K562 (cell line): ENCODE measurements at regions not wholly inside any gene's neighbourhood (a gene's known extent, or its start where the extent isn't known, plus 50 kb on each side); places are given as distances from the start of the nearest gene placed in this dataset.

ENCODE experiments used
- ATAC-seq: fragments of 200-7000 bp; cut with Tn5 transposase; 3 replicates; pipeline ENCODE4 v1.9.1; 2020; ENCODE audit warnings: moderate library complexity
- BruUV-seq: library from RNA; stranded (reverse); fragments of 400-500 nt; replicated peaks from 2 replicates; lab custom pipeline; 2021; lab: Mats Ljungman, UMichigan
- CTCF ChIA-PET: fragments of 300-600 bp; formaldehyde crosslinking; extraction: SDS; loops from one replicate; lab custom pipeline; 2021; ENCODE audit warnings: low intra/inter-chr PET ratio; lab: Yijun Ruan, JAX
- POLR2A ChIA-PET: fragments of 300-600, 350-650 bp; sonication (Branson Sonifier 250); formaldehyde crosslinking; extraction: SDS; loops from one replicate; lab custom pipeline; 2021; ENCODE audit warnings: antibody characterized with exemption, inconsistent platforms; lab: Yijun Ruan, JAX
- DNase-seq, 4 experiments: peaks; one replicate each; pipeline versions ENCODE4 v3.0.0 to v3.0.0-alpha.2; 2011 to 2018; ENCODE audit warnings: low spot score in 3 of 4, mixed read lengths in 3 of 4; ENCODE audit errors: extremely low read depth in 1 of 4
- FAIRE-seq: peaks from 2 replicates; lab custom pipeline; 2011; peaks lifted over from hg19 to GRCh38; lab: Jason Lieb, UNC
- H2AFZ ChIP-seq: 2 replicates; pipeline ENCODE4 v1.6.0; 2011; ENCODE audit warnings: low read depth, low read length, control low read depth, inconsistent platforms
- H3K27ac ChIP-seq: fragments of 200-600 bp; 3 replicates; pipeline ENCODE4 v1.8.0; 2011; ENCODE audit warnings: low read depth, mild to moderate bottlenecking, control low read depth, inconsistent platforms, low read length, moderate library complexity, mixed read lengths; ENCODE audit errors: extremely low read depth
- H3K27me3 ChIP-seq, 2 experiments: fragments of 300-600 bp in 1 of 2; 2 replicates in 1 of 2; 3 replicates in 1 of 2; pipeline versions ENCODE4 v1.6.0 to v1.8.0; 2011; ENCODE audit warnings: inconsistent platforms in 2 of 2, low read length in 2 of 2, mild to moderate bottlenecking in 1 of 2, mixed read lengths in 1 of 2, moderate library complexity in 1 of 2; ENCODE audit not compliant: control insufficient read depth in 2 of 2, insufficient read depth in 2 of 2
- H3K36me3 ChIP-seq: fragments of 300-600 bp; 3 replicates; pipeline ENCODE4 v1.8.0; 2011; ENCODE audit warnings: mild to moderate bottlenecking, low read length, inconsistent platforms; ENCODE audit not compliant: control insufficient read depth, insufficient read depth
- H3K4me1 ChIP-seq, 2 experiments: fragments of 200-600 bp in 1 of 2; replicated peaks in 1 of 2; 2 replicates in 1 of 2; 3 replicates in 1 of 2; pipeline versions ENCODE4 v1.5.1 to v1.8.0; 2011; ENCODE audit warnings: inconsistent platforms in 2 of 2, low read length in 2 of 2, mild to moderate bottlenecking in 1 of 2, mixed read lengths in 1 of 2, moderate library complexity in 1 of 2; ENCODE audit not compliant: control insufficient read depth in 2 of 2, insufficient read depth in 2 of 2
- H3K4me2 ChIP-seq: 2 replicates; pipeline ENCODE4 v1.6.1; 2011; ENCODE audit warnings: low read length, control low read depth, inconsistent platforms, mixed read lengths; ENCODE audit not compliant: insufficient read depth
- H3K4me3 ChIP-seq: fragments of 200-600 bp; sonication (generic), shearing (Covaris generic); 2 replicates; pipeline ENCODE4 v1.5.1; 2016; ENCODE audit warnings: control low read depth, inconsistent platforms
- H3K79me2 ChIP-seq: fragments of 200-600 bp; 3 replicates; pipeline ENCODE4 v1.8.0; 2011; ENCODE audit warnings: low read length, inconsistent platforms; ENCODE audit not compliant: control insufficient read depth, insufficient read depth
- H3K9ac ChIP-seq, 2 experiments: 2 replicates each; pipeline versions ENCODE4 v1.6.0 to v1.6.1; 2011; ENCODE audit warnings: low read depth in 2 of 2, low read length in 2 of 2, control low read depth in 1 of 2, inconsistent platforms in 1 of 2, mild to moderate bottlenecking in 1 of 2, mixed read lengths in 1 of 2; ENCODE audit not compliant: insufficient read depth in 1 of 2
- H3K9me1 ChIP-seq: one replicate; pipeline ENCODE4 v1.6.0; 2011; ENCODE audit warnings: inconsistent platforms, mild to moderate bottlenecking, low read length, moderate library complexity; ENCODE audit not compliant: control insufficient read depth, insufficient read depth
- H3K9me3 ChIP-seq: replicated peaks from 2 replicates; pipeline ENCODE4 v1.5.1; 2011; ENCODE audit warnings: low read depth, low read length, inconsistent platforms; ENCODE audit not compliant: control insufficient read depth, insufficient read depth
- H4K20me1 ChIP-seq: replicated peaks from 2 replicates; pipeline ENCODE4 v1.6.1; 2011; ENCODE audit warnings: low read length, inconsistent platforms, mixed read lengths; ENCODE audit not compliant: control insufficient read depth, insufficient read depth
- CTCF ChIP-seq, 3 experiments: IDR thresholded peaks in 2 of 3; conservative IDR thresholded peaks in 1 of 3; 2 replicates each; pipeline ENCODE4 v1.5.1; 2011 to 2012; ENCODE audit warnings: low read length in 3 of 3, mild to moderate bottlenecking in 3 of 3, control low read depth in 2 of 3, improper control_type of control experiment in 1 of 3, inconsistent platforms in 1 of 3, low read depth in 1 of 3, mixed read lengths in 1 of 3, moderate library complexity in 1 of 3; ENCODE audit not compliant: insufficient read depth in 2 of 3
- MECOM ChIP-seq: fragments of 250-450 bp; sonication (Bioruptor Pico); IDR thresholded peaks from 2 replicates; pipeline ENCODE4 v1.8.0; 2022; ENCODE audit warnings: inconsistent platforms
- MLX ChIP-seq, 2 experiments: fragments of 450-650 bp in 1 of 2; sonication (generic) in 1 of 2; formaldehyde crosslinking; conservative IDR thresholded peaks; 2 replicates each; pipeline versions ENCODE4 v1.4.0 to v1.8.1; 2020 to 2022; ENCODE audit warnings: mild to moderate bottlenecking in 1 of 2, missing genetic modification reagents in 1 of 2
- RAD21 ChIP-seq, 2 experiments: fragments of 250-450 bp in 1 of 2; fragments of 450-650 bp in 1 of 2; sonication (Bioruptor Pico) in 1 of 2; formaldehyde crosslinking in 1 of 2; IDR thresholded peaks in 1 of 2; conservative IDR thresholded peaks in 1 of 2; 2 replicates each; pipeline versions ENCODE4 v1.4.0 to v1.8.0; 2020 to 2022; ENCODE audit warnings: mild to moderate bottlenecking in 2 of 2, moderate library complexity in 1 of 2
- RB1 ChIP-seq: fragments of 450-650 bp; IDR thresholded peaks from 2 replicates; pipeline ENCODE4 v1.6.1; 2017; ENCODE audit warnings: low read depth, mild to moderate bottlenecking
- REST ChIP-seq, 2 experiments: fragments of 450-650 bp; formaldehyde crosslinking in 1 of 2; IDR thresholded peaks; 2 replicates each; pipeline versions ENCODE4 v1.4.0 to v1.6.1; 2014 to 2020; ENCODE audit warnings: mild to moderate bottlenecking in 2 of 2, borderline replicate concordance in 1 of 2, low read depth in 1 of 2
- SMC3 ChIP-seq: conservative IDR thresholded peaks from 2 replicates; pipeline ENCODE4 v1.6.1; 2011; ENCODE audit warnings: low read depth, low read length, improper control_type of control experiment; ENCODE audit not compliant: insufficient read depth
- U2AF1 ChIP-seq: fragments of 200-400 bp; formaldehyde crosslinking; optimal IDR thresholded peaks from 2 replicates; pipeline ENCODE3; 2017; ENCODE audit warnings: mild to moderate bottlenecking, low read depth, low read length, moderate library complexity
- ZNF75A ChIP-seq: fragments of 450-650 bp; formaldehyde crosslinking; IDR thresholded peaks from 2 replicates; pipeline ENCODE4 v1.4.0; 2020; ENCODE audit warnings: mild to moderate bottlenecking
- WGBS: fragments of 100-300 bp; shearing (Covaris generic); methylation state at CpG from one replicate; pipeline ENCODE4 v1.1.6; 2016; ENCODE audit warnings: low coverage, mixed read lengths; ENCODE audit not compliant: insufficient coverage; ENCODE audit errors: missing lambda C conversion rate; 5-methylcytosine and 5-hydroxymethylcytosine counted together
- in situ Hi-C: fragments of 300-500 bp; cut with MboI; formaldehyde crosslinking; loops from 4 replicates; pipeline ENCODE4 v1.15.0; 2018; ENCODE audit warnings: inconsistent platforms, mixed read lengths
- intact Hi-C: fragments of 100-400 bp; cut with micrococcal nuclease; formaldehyde crosslinking; loops from 2 replicates; pipeline ENCODE4 v1.14.2; 2022

- ATAC-seq (peak; percentile 83), FAIRE-seq (peak; percentile 85), DNase-seq (peak; percentile 55 to 70 (median 64))
- BruUV-seq, result no TSS peak
- no peak overlapping the region for H3K9ac ChIP-seq
- H3K4me3 ChIP-seq, result no peak overlapping the region
- no peaks in the 10 kb centered on the region for H3K4me1 ChIP-seq
- no peaks in the 10 kb centered on the region for H4K20me1 ChIP-seq
- no peaks in the 10 kb centered on the region for H3K79me2 ChIP-seq
- H3K9me1 ChIP-seq, result no peaks in the 10 kb centered on the region
- H2AFZ ChIP-seq, result no peak overlapping the region
- intact Hi-C loops (loop anchor here (2.0 to 5.0 kb wide), 3 partner anchors 517 to 1447 kb away; no protein-coding TSS in a partner anchor), in situ Hi-C loops (loop anchor here (10.0 to 25.0 kb wide), 2 partner anchors 109 to 1212 kb away; partner anchors contain the start of gene PLPP3)
- H3K27me3 ChIP-seq, result no peaks in the 10 kb centered on the region
- H3K9me3 ChIP-seq, result no peaks in the 10 kb centered on the region
- CTCF ChIA-PET, result interaction anchor here (0.7 to 1.0 kb wide), 3 partner anchors 108 to 1039 kb away, joined by 3 to 7 read pairs (median 3); no protein-coding TSS in a partner anchor
- no peaks in the 10 kb centered on the region for H3K36me3 ChIP-seq
- WGBS, result 8% methylated on average over 4 of the region's 4 CpGs
- no peak overlapping the region for H3K4me2 ChIP-seq
- H3K27ac ChIP-seq, result no peak overlapping the region
- POLR2A ChIA-PET, result interaction anchor here (1.4 kb wide), 1 partner anchor 9 kb away, joined by 3 read pairs; no protein-coding TSS in a partner anchor
- TF ChIP-seq CTCF (IDR thresholded peaks at IDR 0.05 in 2 of 3, conservative IDR thresholded peaks at IDR 0.05 in 1 of 3; ENCODE audit: insufficient read depth in 2 of 3, low read depth in 1 of 3, low read length in 3 of 3) (peak; percentile 59 to 88 (median 79)), ZNF75A (CRISPR knock-in tag) (0 out of 2 replicates have a peak, but pooled peaks have one; percentile 14), SMC3 (peak; percentile 51), U2AF1 (no peak), REST (IDR thresholded peaks at IDR 0.05; ENCODE audit: borderline replicate concordance) (peak; percentile 42), REST (CRISPR knock-in tag; IDR thresholded peaks at IDR 0.05; ENCODE audit: low read depth) (no peak), MECOM (CRISPR knock-in tag) (no peak), MLX (CRISPR knock-in tag; conservative IDR thresholded peaks at IDR 0.05) (no peak), RB1 (0 out of 2 replicates have a peak, but pooled peaks have one; percentile 31), RAD21 (CRISPR knock-in tag; conservative IDR thresholded peaks at IDR 0.05 in 1 of 2, IDR thresholded peaks at IDR 0.05 in 1 of 2) (peak; percentile 54 to 72)
These were observed 160.6 kb upstream of the USP24 start for GRCh38 chr1:55375617-55376258.
